ENCODE measurements at regions not wholly inside any gene's neighbourhood (a gene's known extent, or its start where the extent isn't known, plus 50 kb on each side); places are given as distances from the start of the nearest gene placed in this dataset.

GRCh38 chrX:124804962-124805361, 458.6 kb downstream of the SH2D1A start:
- TF ChIP-seq SIN3A (IDR thresholded peaks at IDR 0.05; ENCODE audit: borderline replicate concordance, insufficient read depth, low read length), result no peak
- TF ChIP-seq POLR2AphosphoS5 (IDR thresholded peaks at IDR 0.05; ENCODE audit: low read depth, low read length), result no peak
- no peak for TF ChIP-seq TAF1 (IDR thresholded peaks at IDR 0.05; ENCODE audit: borderline replicate concordance, insufficient read depth, low read length)
